HCEC 1CT (cell line): ENCODE measurements at regions not wholly inside any gene's neighbourhood (a gene's known extent, or its start where the extent isn't known, plus 50 kb on each side); places are given as distances from the start of the nearest gene placed in this dataset.
"Not testable (repeated sequence)": the region's sequence is repeated elsewhere in the genome, so short reads cannot be mapped to it uniquely, and the experiment has no call there.

ENCODE experiments used
- DNase-seq: peaks from one replicate; pipeline ENCODE4 v3.0.0-alpha.2; 2017

- DNase-seq, result no peak
Measured at GRCh38 chr20:29427201-29428060, 1830.0 kb upstream of the DEFB115 start.

GRCh38 chr20:29430531-29430930 is 1826.9 kb upstream of the DEFB115 start:
- DNase-seq, result no peak

GRCh38 chr20:29440721-29441120 is 1816.7 kb upstream of the DEFB115 start:
- DNase-seq, result not testable (repeated sequence)

DNA sequence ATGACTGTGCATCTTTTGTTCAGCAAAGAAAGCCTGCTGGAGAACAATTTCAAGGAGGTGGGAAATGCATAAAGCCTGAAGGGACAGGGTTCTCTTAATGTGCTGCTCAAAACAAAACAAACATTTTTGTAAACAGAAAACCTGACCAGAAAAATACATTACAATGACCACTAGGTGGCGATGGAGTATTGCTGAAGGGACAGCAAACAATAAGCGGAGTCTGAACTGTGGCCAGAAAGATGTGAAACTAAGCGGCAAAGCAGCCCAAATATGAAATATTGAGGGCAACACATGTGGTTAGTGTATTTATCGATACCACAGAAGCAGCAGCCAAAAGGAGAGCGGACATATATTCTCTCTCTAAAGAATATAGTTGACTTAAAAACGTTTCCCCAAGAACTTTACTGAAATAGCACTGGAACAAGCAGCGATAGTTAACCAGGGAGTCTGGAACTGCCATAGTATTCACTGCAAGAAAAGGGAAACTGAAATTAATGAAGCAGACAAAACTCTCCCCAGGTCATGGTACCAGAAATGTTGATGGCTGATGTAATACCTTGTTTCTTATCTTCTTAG is 1814.2 kb upstream of the DEFB115 start:
- peak; percentile 34 for DNase-seq

DNA sequence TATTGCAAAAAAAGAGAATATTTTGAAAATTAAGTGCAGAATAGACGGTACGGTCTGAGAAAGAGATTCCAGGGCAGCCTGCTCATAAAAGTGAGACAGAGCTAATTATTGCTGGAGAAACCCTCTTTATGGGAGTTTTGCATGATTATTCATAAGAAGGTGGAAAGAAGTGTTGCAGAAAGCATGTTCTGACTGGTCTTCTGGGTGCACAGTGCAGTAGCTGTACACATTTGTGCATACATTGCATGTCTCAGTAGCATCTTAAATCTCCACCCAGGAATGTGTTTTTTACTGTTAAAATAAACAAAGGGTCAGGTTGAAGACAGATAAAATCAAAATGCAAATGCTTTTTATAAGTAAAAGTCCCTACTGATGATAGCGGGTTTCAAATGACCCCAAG is 1813.6 kb upstream of the DEFB115 start:
- no peak for DNase-seq

DNA sequence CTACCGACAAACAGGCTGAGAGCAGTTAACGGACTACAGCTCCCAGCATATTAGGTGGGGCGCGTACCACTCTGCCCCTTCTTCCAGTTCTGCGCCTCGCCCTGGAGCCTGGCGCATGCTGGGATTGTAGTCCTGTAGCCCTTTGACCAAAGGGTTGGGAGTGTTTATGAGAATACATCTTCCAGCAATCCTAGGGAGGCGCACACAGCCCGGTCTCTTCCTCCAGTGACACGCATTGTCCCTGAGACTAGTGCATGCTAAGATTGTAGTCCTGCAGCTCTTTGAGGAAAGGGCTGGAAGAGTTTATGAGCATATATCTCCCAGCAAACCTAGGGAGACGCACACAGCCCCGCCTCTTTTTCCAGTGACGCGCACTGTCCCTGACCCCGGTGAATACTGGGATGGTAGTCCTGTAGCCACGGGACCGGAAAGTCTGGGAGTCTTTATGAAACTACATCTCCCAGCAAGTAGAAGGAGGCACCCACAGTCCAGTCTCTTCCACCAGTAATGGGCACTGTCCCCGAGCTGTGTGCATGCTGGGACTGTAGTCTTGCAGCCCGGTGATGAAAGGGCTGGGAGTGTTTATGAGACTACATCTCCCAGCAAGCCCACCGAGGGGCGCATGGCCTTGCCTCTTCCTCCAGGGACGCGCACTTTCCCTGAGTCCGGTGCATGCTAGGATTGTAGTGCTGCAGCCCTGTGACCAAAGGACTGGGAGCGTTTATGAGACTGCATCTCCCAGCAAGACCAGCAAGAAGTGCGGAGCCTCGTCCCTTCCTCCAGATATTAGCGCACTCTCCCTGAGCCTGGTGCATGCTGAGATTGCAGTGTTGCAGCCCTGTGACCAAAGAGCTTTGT is 1812.2 kb upstream of the DEFB115 start:
- not testable (repeated sequence) for DNase-seq

DNA sequence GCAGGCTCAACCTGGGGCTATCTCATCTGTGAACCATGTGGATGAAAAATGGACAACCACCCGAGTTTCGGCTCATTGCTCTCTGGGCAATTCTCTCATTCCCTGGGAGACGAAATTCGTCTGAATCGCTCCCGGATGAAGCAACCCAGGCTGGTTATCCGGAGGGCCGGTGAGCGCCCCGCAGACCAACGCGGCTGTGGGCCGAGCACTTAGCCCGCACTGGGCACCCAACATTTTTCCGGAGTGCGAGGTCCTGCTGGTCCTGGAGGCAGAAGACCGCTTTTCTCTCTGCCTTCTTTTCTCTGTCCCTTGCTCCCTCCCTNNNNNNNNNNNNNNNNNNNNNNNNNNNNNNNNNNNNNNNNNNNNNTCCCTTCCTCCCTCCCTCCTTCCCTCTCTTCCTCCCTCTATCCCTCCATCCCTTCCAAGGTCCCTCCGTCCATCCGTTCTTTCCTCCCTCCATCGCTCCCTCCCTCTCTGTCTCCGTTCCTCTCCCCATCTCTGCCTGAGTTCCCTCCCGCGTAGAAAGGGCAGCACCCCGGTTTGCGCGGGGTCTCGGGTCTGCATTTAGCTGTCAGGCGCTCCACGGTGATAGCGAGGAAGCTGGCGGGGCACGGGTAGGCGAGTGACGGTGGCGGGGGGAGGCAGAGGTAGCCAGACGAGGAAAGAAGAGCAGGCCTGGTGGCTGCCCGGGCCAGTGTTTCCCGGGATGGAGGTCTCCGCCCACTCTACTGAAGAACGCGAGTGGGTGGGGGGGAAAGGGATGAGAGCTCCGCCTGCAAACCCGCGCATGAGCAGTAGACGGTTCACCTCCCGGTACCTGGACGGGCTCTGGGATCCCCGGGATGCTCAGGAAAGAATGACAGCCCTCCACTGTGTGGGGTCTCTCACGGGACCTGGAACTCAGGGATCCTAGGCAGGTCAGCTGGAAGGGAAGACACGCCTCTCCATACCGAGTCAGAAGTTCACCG is 1809.7 kb upstream of the DEFB115 start:
- DNase-seq, result not testable (repeated sequence)

DNA sequence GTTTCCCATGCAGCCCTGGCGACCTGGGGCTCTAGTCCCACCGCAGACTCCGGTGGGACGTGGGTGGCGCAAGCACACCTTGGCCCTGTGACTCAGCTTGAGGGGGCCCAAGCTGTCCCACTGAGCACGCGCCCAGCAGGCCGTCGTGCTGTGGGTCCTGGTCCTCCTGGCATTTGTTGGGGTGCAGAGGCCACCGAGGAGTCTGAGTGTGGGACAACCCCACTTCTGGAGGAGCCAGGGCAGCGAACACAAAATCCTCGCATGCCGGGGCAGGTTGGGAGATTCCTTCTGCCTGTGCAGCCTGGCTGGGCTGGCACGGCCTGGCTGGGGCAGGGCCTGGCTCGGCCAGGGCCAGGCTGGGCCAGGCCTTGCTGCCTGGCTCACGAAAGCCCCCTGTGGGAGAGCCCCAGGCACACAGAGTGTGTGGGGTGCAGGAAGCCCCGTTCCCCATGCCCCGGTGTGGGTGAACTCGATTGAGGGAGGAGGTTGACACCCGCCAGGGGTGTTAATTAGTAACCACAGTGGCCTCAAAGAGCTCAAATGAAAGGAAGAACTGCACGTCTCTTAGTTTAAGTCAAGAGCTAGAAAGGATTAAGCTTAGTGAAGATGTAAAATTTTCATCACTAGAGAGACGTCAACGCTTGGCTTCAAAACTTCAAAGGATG is 1808.5 kb upstream of the DEFB115 start:
- no peak for DNase-seq

DNA sequence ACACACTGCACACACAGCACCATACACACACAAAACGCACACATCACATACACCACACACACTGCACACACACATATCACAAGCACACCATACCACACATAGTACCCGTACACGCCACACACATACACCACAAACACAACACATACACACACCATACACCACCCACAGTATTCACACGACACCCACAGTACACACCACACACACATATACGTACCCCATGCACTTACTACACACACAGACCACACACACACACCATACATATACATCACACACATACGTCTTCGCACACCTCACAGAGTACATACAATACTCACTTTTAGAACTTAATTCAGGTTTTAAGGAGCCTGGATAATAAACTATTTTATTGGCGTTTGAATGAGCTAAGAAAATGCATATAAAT is 1805.3 kb upstream of the DEFB115 start:
- no peak for DNase-seq

- DNase-seq, result not testable (repeated sequence)
Measured at GRCh38 chr20:29456987-29457693, 1800.3 kb upstream of the DEFB115 start.

DNA sequence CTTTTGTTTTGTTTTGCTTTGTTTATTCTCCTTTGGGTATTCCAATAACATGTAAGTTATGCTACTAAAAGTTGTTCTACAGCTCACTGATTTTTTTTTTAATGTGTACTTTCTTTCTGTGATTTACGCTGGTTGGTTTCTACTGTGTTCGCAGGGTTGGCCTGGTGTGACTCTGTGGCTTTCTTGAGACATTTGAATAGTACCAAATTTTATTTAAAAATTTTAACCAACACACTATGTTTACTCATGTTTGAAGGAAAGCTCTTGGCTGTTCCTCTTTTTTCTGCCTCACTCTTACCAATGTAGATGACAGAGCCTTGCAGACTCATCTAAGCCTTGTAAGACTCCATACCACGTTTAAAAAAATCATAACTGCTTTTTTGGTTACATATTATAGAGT is 1784.9 kb upstream of the DEFB115 start:
- no peak for DNase-seq

GRCh38 chr20:29492840-29493239 is 1764.6 kb upstream of the DEFB115 start:
- DNase-seq, result not testable (repeated sequence)

- not testable (repeated sequence) for DNase-seq
Measured at GRCh38 chr20:29496767-29497166, 1760.7 kb upstream of the DEFB115 start.

DNA sequence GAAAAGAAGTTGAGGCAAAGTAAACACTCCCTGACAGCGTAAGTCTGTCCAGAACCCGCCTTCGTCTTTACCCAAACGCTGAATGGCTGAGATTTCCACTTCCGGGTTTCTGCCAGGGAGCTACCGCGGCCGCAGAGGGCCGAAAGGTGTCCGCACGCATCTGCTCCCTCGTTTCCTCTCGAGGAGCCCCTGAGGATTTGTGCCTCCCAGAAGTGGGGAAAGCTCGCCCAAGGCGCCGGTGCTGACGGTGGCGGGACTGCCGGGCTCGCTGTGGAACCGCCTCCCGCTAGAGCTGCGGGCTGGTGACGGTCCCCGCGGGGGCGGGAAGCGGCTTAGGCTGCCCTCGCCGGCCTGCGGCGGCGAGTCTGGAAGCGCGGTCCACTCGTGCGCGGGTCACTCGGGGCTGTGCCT is 1760.2 kb upstream of the DEFB115 start:
- no peak for DNase-seq

GRCh38 chr20:29497684-29498083 is 1759.8 kb upstream of the DEFB115 start:
- not testable (repeated sequence) for DNase-seq

GRCh38 chr20:29500738-29501137 is 1756.7 kb upstream of the DEFB115 start:
- DNase-seq, result not testable (repeated sequence)

- not testable (repeated sequence) for DNase-seq
Measured at GRCh38 chr20:29514634-29515033, 1742.8 kb upstream of the DEFB115 start.

- not testable (repeated sequence) for DNase-seq
Measured at GRCh38 chr20:29516847-29517246, 1740.6 kb upstream of the DEFB115 start.

DNA sequence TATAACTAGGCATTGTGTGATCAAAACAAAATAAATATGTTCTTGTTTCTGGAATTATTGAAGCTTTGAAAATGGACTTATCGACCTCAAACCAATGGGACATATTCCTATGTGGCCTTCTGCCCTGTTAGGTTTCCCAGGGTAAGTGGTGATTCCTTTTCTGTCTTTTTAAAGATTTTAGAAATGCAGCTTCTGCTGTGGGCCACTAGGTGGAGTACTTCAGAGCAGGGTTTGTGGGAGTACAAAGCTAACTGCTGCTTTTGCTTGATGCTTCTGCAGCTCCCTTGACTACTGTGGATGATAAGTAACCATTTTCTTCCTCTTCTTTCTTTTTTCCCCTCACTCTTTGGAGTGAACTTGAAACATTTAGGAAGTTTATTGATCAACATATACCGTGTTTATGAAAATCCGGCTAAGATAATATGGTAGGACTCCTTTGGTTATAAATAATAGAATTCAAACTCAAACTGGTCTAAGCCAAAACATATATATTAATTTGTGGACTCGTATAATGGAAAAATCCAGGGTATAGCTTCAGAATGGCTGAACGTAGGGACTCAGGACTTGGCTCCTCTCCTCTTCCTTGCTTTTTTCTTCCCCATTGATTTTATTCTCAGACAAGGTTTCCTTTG is 1737.7 kb upstream of the DEFB115 start:
- DNase-seq, result not testable (repeated sequence)

DNA sequence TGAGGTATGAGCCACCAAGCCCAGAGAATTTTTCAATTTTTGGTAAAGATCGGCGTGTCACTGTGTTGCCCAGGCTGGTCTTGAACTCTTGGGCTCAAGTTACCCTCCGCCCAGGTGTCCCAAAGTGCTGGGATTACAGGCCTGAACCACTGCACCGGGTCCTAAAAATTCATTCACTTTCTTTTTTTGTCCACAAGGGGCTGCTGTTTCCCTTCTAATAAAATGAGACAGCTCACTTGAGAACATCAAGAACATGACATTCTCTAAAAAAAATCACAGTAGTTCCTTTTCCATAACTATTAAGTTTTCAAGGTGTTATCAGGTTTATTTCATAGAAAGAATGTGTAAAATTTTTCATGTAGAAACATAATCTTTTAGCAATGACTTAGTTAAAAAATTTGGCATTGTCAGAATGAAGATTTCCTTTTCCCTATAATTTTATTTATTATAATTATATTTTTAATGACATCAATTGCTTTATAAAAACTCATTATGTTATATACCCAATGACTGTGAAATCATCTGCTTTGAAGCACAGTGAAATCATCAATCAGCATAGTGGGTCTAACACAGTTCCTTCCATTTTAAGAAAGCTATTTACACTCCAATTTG is 1723.8 kb upstream of the DEFB115 start:
- not testable (repeated sequence) for DNase-seq
